ENCODE measurements at regions not wholly inside any gene's neighbourhood (a gene's known extent, or its start where the extent isn't known, plus 50 kb on each side); places are given as distances from the start of the nearest gene placed in this dataset.

DNA sequence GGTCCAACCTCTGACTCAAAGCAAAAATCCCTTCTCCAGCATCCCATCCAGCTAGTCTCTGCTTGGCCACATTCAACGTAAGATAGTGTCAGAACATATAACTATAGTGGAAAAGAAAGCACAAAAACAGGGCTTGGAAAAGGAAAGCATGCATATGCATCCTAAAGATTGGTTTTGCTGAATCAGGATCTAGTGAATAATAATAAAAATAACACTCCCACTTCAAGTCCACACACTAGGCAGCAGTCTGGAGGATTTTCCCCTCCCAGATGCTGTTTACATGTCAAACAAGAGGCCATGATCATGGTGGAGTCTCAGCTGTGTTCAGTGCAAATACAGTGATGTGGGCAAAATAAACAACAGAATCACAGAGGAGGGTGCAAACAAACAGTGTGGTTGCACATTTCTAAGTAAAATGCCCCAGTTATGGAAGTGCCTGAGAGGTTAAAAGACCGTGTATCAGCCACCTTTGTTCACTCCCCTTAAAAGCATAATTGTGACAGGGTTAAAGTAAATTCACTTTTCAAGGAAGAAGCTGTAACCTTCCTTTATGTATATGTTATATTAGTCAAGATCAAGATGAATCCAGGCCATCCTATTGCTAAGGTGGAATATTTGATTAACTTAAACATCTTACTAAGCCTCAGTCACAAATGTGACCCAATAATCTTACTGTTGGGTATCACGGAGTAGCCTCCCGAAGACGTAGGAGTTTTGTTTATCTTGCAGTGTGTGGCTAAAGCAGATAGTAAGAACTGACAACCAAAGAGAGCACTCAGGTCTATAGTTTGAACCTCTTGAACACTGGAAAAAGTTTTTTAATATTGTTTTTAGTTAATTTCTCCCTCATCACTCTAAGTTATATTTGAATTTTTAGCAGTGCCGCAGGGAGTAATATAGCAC is 424.5 kb downstream of the SOX2 start:
- in situ Hi-C loops (cut with HindIII; ENCODE audit: low pct_ligation_motif_present, low sequenced_read_pairs): no loop called here
- no peaks in the 10 kb centered on the region for H3K27me3 ChIP-seq (replicated peaks)

DNA sequence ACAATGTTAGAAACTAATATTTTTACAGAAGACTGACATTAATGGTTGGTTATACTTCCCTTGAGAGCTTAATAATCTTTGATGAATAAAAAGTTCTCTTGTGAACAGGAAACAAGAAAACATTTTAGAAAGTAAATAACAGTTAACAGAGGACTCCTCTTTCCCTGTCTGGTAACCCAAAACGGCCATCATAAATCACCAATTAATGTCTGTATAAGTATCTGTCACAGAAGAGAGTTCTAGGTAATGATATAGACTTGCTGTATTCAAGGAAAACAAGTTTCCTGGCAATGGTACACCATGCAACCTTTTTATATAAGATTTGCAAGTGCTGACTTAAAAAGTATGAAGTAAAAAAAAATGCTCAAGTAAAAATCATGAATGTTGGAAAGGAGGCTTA is 426.7 kb downstream of the SOX2 start:
- H3K36me3 ChIP-seq (replicated peaks): no peaks in the 10 kb centered on the region
- DNase-seq: no peak
- no peak for TF ChIP-seq CTCF (IDR thresholded peaks at IDR 0.05; ENCODE audit: low read depth, low read length, missing control alignments)
- in situ Hi-C loops (cut with HindIII; ENCODE audit: low pct_ligation_motif_present, low sequenced_read_pairs): no loop called here
- no peak overlapping the region for H3K27ac ChIP-seq
- no peak overlapping the region for H3K4me3 ChIP-seq (ENCODE audit: low read depth, low read length)
- no peaks in the 10 kb centered on the region for H3K27me3 ChIP-seq (replicated peaks)

More for the DNA sequence above, 424.5 kb downstream of the SOX2 start:
- no peak overlapping the region for H3K27ac ChIP-seq
- H3K36me3 ChIP-seq (replicated peaks): no peaks in the 10 kb centered on the region
- DNase-seq: no peak
- H3K4me3 ChIP-seq (ENCODE audit: low read depth, low read length): no peak overlapping the region
- TF ChIP-seq CTCF (IDR thresholded peaks at IDR 0.05; ENCODE audit: low read depth, low read length, missing control alignments): no peak

GRCh38 chr3:182139627-182140357 is 428.1 kb downstream of the SOX2 start:
- Histone ChIP-seq H3K36me3 (replicated peaks) (no peaks in the 10 kb centered on the region), H3K27me3 (replicated peaks) (no peaks in the 10 kb centered on the region), H3K27ac (no peak overlapping the region), H3K4me3 (ENCODE audit: low read depth, low read length) (no peak overlapping the region)
- DNase-seq: no peak
- in situ Hi-C loops (cut with HindIII; ENCODE audit: low pct_ligation_motif_present, low sequenced_read_pairs): no loop called here
- TF ChIP-seq CTCF (IDR thresholded peaks at IDR 0.05; ENCODE audit: low read depth, low read length, missing control alignments): no peak

DNA sequence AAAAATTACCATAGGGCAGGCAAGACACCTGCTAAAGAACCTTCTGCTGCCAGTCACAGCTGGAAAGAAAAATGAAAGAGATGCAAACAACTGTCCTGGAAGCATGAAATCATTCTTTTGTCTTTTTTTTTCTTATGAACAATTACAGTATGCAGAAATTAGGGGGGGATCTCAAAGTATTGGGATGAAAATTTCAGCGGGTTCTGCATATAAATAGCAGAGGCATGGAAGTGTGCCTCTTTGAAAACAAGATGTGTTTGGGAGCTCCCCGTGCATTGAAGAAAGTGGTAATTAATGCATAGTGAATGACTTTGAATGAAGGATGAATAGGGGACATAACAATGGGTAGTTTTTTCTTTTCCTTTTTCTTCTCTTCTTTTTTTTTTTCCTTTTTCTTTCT is 431.2 kb downstream of the SOX2 start:
- DNase-seq: no peak
- no peaks in the 10 kb centered on the region for H3K36me3 ChIP-seq (replicated peaks)
- TF ChIP-seq CTCF (IDR thresholded peaks at IDR 0.05; ENCODE audit: low read depth, low read length, missing control alignments): no peak
- H3K27ac ChIP-seq: no peak overlapping the region
- in situ Hi-C loops (cut with HindIII; ENCODE audit: low pct_ligation_motif_present, low sequenced_read_pairs): no loop called here
- H3K27me3 ChIP-seq (replicated peaks): no peaks in the 10 kb centered on the region
- no peak overlapping the region for H3K4me3 ChIP-seq (ENCODE audit: low read depth, low read length)

DNA sequence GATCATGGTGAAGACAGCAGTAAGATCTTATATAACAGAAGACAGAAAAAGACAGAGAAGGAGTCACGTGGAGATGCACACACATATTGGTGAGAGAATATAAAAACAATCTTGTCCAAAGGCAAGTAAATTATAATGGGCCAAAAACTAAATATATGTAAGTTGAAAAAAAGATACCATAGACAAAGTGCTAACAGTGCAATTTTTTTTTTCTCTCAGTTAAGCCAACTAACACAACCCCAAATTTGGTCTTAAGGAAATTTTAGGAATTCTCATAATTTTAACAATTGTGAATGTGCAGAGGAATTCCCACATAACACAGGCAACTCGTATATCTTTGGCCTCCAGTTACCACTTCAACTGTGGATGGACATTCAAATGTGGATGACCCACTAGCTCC is 432.2 kb downstream of the SOX2 start:
- Histone ChIP-seq H3K4me3 (ENCODE audit: low read depth, low read length) (no peak overlapping the region), H3K36me3 (replicated peaks) (no peaks in the 10 kb centered on the region), H3K27me3 (replicated peaks) (no peaks in the 10 kb centered on the region), H3K27ac (no peak overlapping the region)
- TF ChIP-seq CTCF (IDR thresholded peaks at IDR 0.05; ENCODE audit: low read depth, low read length, missing control alignments): no peak
- in situ Hi-C loops (cut with HindIII; ENCODE audit: low pct_ligation_motif_present, low sequenced_read_pairs): no loop called here
- DNase-seq: no peak
